ENCODE measurements at regions not wholly inside any gene's neighbourhood (a gene's known extent, or its start where the extent isn't known, plus 50 kb on each side); places are given as distances from the start of the nearest gene placed in this dataset.
A peak's percentile ranks its signal among the peaks of the same experiment; 100 is the strongest.
"Not testable (repeated sequence)": the region's sequence is repeated elsewhere in the genome, so short reads cannot be mapped to it uniquely, and the experiment has no call there.

DNA sequence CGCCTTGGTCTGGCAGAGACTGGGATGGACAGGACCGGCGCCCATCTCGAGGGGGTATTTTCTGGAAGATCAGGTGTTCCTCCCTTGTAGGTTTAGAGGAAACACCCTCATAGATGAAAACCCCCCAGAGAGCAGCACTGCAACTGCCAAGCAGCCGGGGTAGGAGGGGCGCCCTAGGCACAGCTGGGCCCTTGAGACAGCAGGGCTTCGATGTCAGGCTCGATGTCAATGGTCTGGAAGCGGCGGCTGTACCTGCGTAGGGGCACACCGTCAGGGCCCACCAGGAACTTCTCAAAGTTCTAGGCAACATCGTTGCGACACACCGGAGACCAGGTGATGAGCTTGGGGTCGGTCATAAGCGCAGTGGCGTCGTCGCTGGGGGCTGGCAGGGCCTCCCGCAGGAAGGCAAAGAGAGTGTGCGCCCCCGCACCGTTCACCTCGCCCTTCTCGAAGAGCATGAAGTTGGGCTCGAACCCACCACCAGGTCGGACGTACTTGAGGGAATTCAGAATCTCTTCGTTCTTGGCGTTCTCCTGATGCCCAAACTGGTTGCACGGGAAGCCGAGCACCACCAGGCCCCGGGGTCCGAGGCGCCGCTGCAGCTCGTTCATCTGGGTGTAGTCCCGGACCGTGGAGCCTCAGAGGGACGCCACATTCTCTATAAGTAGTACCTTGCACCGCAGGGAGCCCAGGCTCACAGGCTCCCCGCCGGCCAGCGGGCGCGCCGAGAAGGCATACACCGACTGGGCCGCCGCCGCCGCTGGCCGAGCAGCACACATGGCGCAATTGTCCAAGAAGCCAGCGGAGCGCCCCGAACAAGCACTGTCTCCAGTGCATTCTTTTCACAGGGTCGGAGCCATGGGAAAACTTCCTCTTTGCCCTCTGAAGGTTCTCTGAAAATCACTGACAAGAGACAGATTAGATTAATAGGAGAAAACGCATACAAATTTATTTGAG lies 59.0 kb upstream of the ATXN3L start:
- peak; percentile 60 for DNase-seq

DNA sequence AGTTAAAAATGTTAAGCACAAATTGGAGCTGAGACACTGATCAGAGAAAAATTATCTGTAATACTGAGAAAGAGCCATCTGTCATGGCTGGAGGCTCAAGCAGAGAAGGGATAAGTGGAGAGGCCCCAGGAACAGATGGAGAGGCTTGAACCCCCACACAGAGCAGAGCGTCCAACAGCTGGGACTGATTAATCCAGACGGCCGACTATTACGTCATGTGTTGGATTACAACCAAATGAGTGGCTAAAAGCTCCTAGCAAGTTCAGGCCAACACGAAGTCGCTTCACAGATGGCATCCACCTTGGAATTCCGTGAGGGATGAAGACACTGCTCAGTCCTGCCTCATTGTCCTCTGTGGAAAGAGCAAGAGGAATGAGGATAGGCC lies 57.7 kb upstream of the ATXN3L start:
- DNase-seq: no peak

DNA sequence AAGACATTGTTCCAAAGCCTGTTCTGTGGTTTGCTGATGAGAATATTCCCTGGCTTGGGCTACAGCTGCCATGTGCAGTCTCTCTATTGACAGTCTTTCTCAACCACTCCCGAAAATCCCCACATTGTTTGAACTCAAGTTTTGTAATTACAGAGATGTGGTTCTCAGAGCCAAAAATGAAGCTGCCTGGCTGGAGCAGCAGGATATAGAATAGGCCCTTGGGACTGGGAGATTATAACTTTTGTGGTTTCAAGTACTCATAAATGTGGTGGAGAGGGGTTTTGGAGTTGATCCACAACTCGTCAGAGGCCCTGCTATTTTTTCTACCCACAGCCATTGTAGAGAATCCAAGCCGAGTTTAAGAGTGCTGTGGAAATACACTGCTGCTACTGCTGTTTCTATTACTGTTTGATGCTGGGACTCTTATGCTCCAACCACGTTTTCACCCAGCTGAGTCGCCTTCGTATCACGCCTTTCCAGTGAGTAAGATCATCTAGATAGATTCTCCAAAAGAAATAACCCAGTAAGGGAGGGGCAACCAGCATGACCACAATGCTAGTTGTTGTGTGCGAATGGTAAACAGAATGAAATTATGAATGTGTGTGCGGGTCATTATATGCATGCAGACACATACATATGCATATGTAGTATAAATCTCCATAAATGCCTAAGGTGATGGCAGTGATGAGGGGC lies 57.1 kb upstream of the ATXN3L start:
- DNase-seq: no peak

DNA sequence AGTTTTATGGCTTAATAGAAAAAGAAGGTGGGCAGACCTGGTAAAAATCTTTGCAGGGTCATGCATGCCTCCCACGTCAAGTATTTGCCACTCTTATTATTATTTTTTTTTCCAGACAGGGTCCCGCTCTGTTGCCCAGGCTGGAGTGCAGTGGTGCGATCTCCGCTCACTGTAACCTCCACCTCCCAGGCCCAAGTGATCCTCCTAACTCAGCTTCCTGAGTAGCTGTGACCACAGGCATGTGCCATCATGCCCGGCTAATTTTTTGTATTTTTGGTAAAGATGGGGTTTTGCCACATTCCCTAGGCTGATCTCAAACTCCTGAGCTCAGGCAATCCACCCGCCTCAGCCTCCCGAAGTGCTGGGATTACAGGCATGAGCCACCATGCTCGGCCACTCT lies 55.7 kb upstream of the ATXN3L start:
- not testable (repeated sequence) for DNase-seq

DNA sequence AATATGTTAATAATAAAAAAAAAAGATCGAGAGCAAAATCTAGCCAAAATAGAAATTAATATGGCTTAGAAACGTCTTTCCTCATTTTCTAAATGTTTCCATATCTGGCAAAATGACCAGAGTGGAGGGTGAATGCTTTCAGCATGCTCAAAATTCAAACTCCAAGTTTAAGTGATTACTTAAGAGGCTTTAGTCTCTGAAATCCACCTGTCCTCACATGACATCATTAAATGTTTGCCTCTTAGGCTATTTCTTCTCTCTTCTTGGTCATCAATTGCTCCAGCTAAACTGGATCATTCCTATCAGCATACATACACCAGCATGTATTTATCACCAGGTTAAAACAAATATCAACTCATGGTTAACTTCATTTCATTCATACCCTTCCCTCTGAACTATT lies 54.5 kb upstream of the ATXN3L start:
- DNase-seq: no peak

DNA sequence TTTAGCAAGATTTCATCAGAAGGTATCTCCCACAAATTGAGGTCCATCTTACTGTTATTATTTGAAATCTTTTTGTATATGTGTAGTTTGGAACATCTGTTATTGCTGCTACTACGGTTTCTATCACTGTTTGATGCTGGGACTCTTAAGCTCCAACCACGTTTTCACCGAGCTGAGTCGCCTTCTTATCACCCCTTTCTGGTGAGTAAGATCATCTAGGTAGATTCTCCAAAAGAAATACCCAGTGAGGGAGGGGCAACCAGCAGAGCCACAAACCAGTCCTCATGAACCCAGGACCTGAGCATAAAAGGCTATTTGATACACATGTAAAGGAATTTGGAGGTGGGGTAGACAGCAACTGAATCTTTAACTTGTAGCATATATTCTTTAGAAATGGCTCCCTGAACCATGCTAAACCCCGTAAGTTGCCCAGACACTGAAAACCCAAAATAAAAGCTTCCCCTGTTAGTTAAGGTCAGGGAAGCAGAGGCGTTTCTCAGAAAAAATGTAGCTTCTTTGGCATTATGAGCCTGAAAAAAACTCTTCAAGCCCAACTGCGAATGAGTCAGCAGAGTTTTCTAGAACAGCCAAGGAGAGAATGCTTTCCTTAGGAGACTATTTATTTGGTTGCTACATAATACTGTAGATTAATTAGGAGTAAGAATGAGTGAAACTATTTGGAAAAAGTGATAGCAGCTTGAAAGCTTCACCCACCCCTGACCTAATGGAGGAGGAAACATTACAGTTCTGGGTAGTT lies 53.8 kb upstream of the ATXN3L start:
- no peak for DNase-seq

DNA sequence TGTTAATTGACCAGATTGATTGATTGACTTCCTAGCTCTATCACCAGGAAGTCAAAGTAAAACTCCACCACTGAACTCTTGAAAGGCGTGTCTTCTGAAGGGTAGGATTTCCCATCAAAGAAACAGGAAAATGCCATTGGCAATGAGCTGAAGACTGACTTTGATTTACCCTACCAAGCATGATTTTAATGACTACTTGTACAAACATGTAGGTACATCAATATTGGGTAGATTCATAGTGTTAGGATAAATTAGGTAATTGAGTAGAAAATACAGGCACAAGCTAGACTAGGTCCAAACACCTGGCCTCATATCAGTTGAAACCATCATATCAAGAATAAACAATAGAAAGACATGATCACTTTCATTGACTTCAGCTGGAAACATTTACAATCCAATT lies 53.2 kb upstream of the ATXN3L start:
- DNase-seq: no peak

DNA sequence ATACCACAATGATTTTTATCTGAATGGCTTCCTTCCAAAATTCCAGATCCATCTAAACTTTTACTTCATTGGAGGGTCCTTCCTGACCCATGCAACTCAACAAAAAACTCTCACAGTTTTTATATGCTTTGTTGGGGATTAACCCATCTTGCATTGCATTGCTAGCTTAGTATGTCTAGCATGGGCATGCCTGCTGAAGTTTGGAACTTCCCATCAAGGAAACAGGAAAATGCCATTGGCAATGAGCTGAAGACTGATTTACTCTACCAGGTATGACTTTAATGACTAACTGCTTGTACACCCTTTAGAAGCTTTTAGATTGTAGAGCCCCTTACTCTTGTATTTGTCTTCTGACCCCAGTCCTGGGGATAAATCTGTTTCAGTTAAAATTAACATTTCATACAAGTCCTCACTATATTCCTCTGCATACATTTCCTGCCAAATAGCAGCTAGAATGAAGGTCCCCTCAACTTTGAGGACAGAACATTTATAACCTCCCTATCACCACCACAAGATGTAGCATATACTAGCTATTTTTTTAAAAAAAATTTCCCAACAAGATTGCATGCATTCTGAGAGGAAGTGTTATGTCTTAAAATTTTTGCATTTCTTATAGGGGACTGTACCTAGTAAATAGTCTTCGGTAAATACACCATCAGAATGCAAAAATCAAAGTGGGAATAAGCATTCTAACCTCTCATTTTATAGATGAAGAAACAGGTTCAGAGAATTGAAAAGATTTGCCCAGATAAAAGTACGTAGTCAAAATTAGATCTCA lies 52.5 kb upstream of the ATXN3L start:
- DNase-seq: no peak

DNA sequence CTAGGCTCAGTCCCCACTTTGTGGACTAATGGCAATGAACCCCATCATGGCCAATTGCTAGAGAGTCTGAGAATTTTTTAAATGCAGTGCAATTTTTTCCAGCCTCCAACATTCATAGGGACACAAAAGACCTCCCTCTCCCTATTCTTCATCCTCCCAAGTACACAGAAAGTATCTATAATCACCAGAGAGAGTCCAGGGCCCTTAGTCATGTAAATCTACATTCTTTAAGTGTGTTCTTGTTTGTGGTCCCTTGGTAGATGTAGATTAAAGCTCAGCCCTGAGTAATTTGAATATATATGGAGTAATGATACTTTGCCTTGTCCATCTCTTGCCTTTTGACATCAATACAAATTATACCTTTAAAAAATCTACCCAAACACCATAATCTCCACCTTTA lies 51.3 kb upstream of the ATXN3L start:
- no peak for DNase-seq

DNA sequence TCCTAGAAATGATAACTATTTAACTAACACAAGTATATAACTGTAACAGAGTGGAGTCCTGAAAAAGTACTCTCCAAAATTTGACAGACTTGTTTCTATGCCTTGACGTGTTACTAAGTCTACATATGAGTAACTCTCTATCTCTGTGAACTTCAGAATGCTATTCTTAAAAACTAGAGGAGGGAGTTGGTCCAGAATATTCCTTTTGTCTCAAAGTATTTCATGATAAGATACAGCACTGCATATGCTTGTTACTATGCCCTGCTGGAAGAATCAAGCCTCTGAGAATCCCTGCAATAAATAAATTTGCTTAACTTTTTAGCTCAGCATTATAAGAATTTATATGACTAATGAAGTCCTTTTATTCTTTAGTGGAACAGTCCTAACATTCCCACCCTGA lies 50.9 kb upstream of the ATXN3L start:
- no peak for DNase-seq
